Osteoblast (primary cell): ENCODE measurements at regions not wholly inside any gene's neighbourhood (a gene's known extent, or its start where the extent isn't known, plus 50 kb on each side); places are given as distances from the start of the nearest gene placed in this dataset.

ENCODE experiments used
- DNase-seq: peaks from one replicate; pipeline ENCODE4 v3.0.0; 2011; ENCODE audit warnings: low spot score, mixed read lengths; ENCODE audit not compliant: insufficient read length; ENCODE audit errors: missing footprints
- H2AFZ ChIP-seq: 2 replicates; pipeline ENCODE4 v1.6.0; 2011; ENCODE audit warnings: mild to moderate bottlenecking, low read length
- H3K27ac ChIP-seq: 2 replicates; pipeline ENCODE4 v1.5.1; 2011; ENCODE audit warnings: mild to moderate bottlenecking, low read depth, low read length, moderate library complexity
- H3K27me3 ChIP-seq: 2 replicates; pipeline ENCODE4 v1.6.0; 2012; ENCODE audit warnings: mild to moderate bottlenecking, control low read depth, inconsistent platforms, low read length, moderate library complexity; ENCODE audit not compliant: insufficient read depth
- H3K36me3 ChIP-seq: 2 replicates; pipeline ENCODE4 v1.5.1; 2011; ENCODE audit warnings: mild to moderate bottlenecking, low read length, control low read depth, moderate library complexity; ENCODE audit not compliant: insufficient read depth
- H3K4me1 ChIP-seq: 2 replicates; pipeline ENCODE4 v1.5.1; 2011; ENCODE audit warnings: mild to moderate bottlenecking, low read length, control low read depth, moderate library complexity; ENCODE audit not compliant: insufficient read depth
- H3K4me2 ChIP-seq: 2 replicates; pipeline ENCODE4 v1.6.0; 2011; ENCODE audit warnings: mild to moderate bottlenecking, low read length; ENCODE audit not compliant: insufficient read depth
- H3K4me3 ChIP-seq: fragments of 200-600 bp; sonication (generic); 3 replicates; pipeline ENCODE4 v1.5.1; 2012; ENCODE audit warnings: mild to moderate bottlenecking, low read length, inconsistent platforms; ENCODE audit not compliant: insufficient read depth
- H3K79me2 ChIP-seq: 2 replicates; pipeline ENCODE4 v1.6.0; 2012; ENCODE audit warnings: mild to moderate bottlenecking, low read length, control low read depth, inconsistent platforms; ENCODE audit not compliant: insufficient read depth
- H3K9me3 ChIP-seq: 2 replicates; pipeline ENCODE4 v1.5.1; 2011; ENCODE audit warnings: low read depth, low read length, control low read depth
- H4K20me1 ChIP-seq: 2 replicates; pipeline ENCODE4 v1.6.0; 2012; ENCODE audit warnings: mild to moderate bottlenecking, low read length, control low read depth; ENCODE audit not compliant: insufficient read depth
- CTCF ChIP-seq: IDR thresholded peaks from 2 replicates; pipeline ENCODE4 v1.5.1; 2011; ENCODE audit warnings: mild to moderate bottlenecking, low read depth, low read length, moderate library complexity; ENCODE audit errors: extremely low read depth

- Histone ChIP-seq H3K4me3 (no peak overlapping the region), H2AFZ (no peak overlapping the region), H3K4me1 (no peaks in the 10 kb centered on the region), H3K4me2 (no peak overlapping the region), H4K20me1 (no peaks in the 10 kb centered on the region), H3K79me2 (no peaks in the 10 kb centered on the region), H3K27ac (no peak overlapping the region), H3K27me3 (no peaks in the 10 kb centered on the region), H3K36me3 (no peaks in the 10 kb centered on the region), H3K9me3 (no peaks in the 10 kb centered on the region)
- TF ChIP-seq CTCF: no peak
- DNase-seq: no peak
Measured at GRCh38 chr5:118310401-118310800, 677.9 kb downstream of the DTWD2 start.

DNA sequence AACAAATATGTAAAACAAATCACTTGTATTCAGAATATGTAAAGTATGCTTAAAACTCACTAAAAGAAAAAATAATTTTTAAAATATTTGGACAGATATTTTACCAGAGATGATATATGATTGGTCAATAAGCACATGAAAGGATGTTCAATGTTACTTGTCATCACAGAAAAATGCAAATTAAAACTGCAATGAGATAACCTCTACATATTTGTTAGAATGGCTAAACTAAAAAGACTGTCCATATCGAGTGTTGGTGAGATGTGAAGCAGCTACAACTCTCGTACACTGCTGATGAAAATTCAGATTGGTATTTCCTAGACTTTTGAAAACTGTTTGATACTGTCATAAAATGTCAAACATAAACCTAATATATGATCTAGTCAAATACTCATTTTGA, 685.1 kb downstream of the DTWD2 start:
- Histone ChIP-seq H3K4me1 (no peaks in the 10 kb centered on the region), H3K79me2 (no peaks in the 10 kb centered on the region), H4K20me1 (no peaks in the 10 kb centered on the region), H3K36me3 (no peaks in the 10 kb centered on the region), H2AFZ (no peak overlapping the region), H3K4me2 (no peak overlapping the region), H3K4me3 (no peak overlapping the region), H3K9me3 (no peaks in the 10 kb centered on the region), H3K27me3 (no peaks in the 10 kb centered on the region), H3K27ac (no peak overlapping the region)
- DNase-seq: no peak
- TF ChIP-seq CTCF: no peak

DNA sequence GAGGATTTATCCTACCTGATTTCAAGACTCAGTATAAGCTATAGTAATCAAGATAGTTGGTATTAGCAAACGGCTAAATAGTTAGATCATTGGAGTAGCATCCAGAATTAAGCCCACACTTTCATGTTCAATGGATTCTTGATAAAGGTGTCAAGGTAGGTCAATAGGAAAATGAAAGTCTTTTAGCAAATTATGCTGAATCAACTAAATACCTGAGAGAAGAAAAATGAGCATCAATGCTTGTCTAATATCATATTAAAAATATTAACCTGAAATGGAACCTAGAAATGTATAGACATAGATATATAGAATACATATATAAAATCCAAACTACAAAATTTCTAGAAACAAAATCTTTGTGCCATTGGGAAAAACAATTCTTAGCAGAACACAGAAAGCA, 685.6 kb downstream of the DTWD2 start:
- Histone ChIP-seq H3K27ac (no peak overlapping the region), H3K79me2 (no peaks in the 10 kb centered on the region), H3K4me3 (no peak overlapping the region), H2AFZ (no peak overlapping the region), H3K36me3 (no peaks in the 10 kb centered on the region), H3K9me3 (no peaks in the 10 kb centered on the region), H3K4me1 (no peaks in the 10 kb centered on the region), H3K4me2 (no peak overlapping the region), H3K27me3 (no peaks in the 10 kb centered on the region), H4K20me1 (no peaks in the 10 kb centered on the region)
- no peak for TF ChIP-seq CTCF
- DNase-seq: no peak

GRCh38 chr5:118301696-118302095, 686.7 kb downstream of the DTWD2 start:
- Histone ChIP-seq H3K27ac (no peak overlapping the region), H3K27me3 (no peaks in the 10 kb centered on the region), H2AFZ (no peak overlapping the region), H3K4me3 (no peak overlapping the region), H4K20me1 (no peaks in the 10 kb centered on the region), H3K79me2 (no peaks in the 10 kb centered on the region), H3K4me1 (no peaks in the 10 kb centered on the region), H3K9me3 (no peaks in the 10 kb centered on the region), H3K36me3 (no peaks in the 10 kb centered on the region), H3K4me2 (no peak overlapping the region)
- TF ChIP-seq CTCF: no peak
- DNase-seq: no peak
